Esophagus squamous epithelium (tissue), 5 donors: ENCODE measurements at regions not wholly inside any gene's neighbourhood (a gene's known extent, or its start where the extent isn't known, plus 50 kb on each side); places are given as distances from the start of the nearest gene placed in this dataset.

Experiments
- DNase-seq: peaks from one replicate; lab custom pipeline; 2025; lab: John Stamatoyannopoulos, UW
- H3K27ac ChIP-seq, 4 donors: fragments of 200-600 bp; sonication (generic); one replicate each; pipeline ENCODE4 v1.5.1; 2016 to 2019; ENCODE audit warnings: mild to moderate bottlenecking in 1 of 4
- H3K27me3 ChIP-seq, 4 donors: fragments of 200-600 bp; sonication (generic); 1 replicate in 3 of 4; 2 replicates in 1 of 4; pipeline versions ENCODE4 v1.5.1 to v1.6.0; 2017 to 2021; ENCODE audit warnings: antibody characterized with exemption in 1 of 4
- H3K36me3 ChIP-seq, 3 donors: fragments of 200-600 bp; sonication (generic); one replicate each; pipeline ENCODE4 v1.5.1; 2016 to 2019
- H3K4me1 ChIP-seq, 3 donors: fragments of 200-600 bp; sonication (generic); one replicate each; pipeline ENCODE4 v1.5.1; 2017 to 2019
- H3K4me3 ChIP-seq, 4 donors: fragments of 200-600 bp; sonication (generic); 1 replicate in 3 of 4; 2 replicates in 1 of 4; pipeline ENCODE4 v1.5.1; 2016 to 2019; ENCODE audit warnings: mild to moderate bottlenecking in 2 of 4, moderate library complexity in 1 of 4
- H3K9me3 ChIP-seq, 3 donors: fragments of 200-600 bp; sonication (generic); one replicate each; pipeline ENCODE4 v1.5.1; 2016 to 2019
- POLR2A ChIP-seq, 4 donors: fragments of 450-650 bp; IDR thresholded peaks; one replicate each; pipeline ENCODE4 v1.6.1; 2017; ENCODE audit warnings: antibody characterized with exemption in 4 of 4, mild to moderate bottlenecking in 4 of 4, moderate library complexity in 3 of 4
- WGBS, 2 donors: methylation state at CpG; one replicate each; pipeline ENCODE4 v1.1.5; 2018; 5-methylcytosine and 5-hydroxymethylcytosine counted together
- intact Hi-C: fragments of 100-400 bp; cut with DNase I; formaldehyde crosslinking; loops from one replicate; pipeline ENCODE4 v1.15.0; 2022
- TF ChIP-seq, protein P1 (sequence below), 6 experiments: fragments of 450-650 bp in 4 of 6; fragments of 200-600 bp in 2 of 6; sonication (generic) in 2 of 6; IDR thresholded peaks; one replicate each; pipeline ENCODE4 v1.5.1; 2016 to 2019; ENCODE audit warnings: antibody characterized with exemption in 6 of 6, mild to moderate bottlenecking in 4 of 6, moderate library complexity in 4 of 6
- donor health status: DM: yes; HTN: yes; CAD: no.

DNA sequence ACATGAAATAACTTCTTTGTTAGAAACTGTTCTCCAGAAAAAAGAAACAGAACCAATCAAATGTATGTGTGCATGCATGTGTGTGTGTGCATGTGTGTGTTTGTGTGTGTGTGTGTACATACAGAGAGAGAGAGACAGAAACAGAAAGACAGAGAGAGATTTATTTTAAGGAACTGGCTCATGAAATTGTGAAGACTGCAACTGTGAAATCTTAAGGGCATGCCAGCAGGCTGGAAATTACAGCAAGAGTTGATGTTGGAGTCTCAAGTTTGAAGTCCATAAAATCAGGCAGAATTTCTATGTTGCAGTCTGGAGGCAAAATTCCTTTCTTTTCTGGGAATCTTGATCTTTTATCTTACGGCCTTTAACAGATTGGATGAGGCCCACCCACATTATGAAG is 168.9 kb upstream of the CDH20 start:
- H3K4me3 ChIP-seq = no peak overlapping the region
- no peaks in the 10 kb centered on the region for H3K4me1 ChIP-seq
- intact Hi-C loops = no loop called here
- TF ChIP-seq, protein P1, sequence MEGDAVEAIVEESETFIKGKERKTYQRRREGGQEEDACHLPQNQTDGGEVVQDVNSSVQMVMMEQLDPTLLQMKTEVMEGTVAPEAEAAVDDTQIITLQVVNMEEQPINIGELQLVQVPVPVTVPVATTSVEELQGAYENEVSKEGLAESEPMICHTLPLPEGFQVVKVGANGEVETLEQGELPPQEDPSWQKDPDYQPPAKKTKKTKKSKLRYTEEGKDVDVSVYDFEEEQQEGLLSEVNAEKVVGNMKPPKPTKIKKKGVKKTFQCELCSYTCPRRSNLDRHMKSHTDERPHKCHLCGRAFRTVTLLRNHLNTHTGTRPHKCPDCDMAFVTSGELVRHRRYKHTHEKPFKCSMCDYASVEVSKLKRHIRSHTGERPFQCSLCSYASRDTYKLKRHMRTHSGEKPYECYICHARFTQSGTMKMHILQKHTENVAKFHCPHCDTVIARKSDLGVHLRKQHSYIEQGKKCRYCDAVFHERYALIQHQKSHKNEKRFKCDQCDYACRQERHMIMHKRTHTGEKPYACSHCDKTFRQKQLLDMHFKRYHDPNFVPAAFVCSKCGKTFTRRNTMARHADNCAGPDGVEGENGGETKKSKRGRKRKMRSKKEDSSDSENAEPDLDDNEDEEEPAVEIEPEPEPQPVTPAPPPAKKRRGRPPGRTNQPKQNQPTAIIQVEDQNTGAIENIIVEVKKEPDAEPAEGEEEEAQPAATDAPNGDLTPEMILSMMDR (IDR thresholded peaks at IDR 0.05) = no peak
- TF ChIP-seq POLR2A (IDR thresholded peaks at IDR 0.05) = no peak
- 60 to 86% methylated on average over 1 of the region's 1 CpG for WGBS, 2 donors
- no peaks in the 10 kb centered on the region for H3K9me3 ChIP-seq
- H3K27me3 ChIP-seq = no peaks in the 10 kb centered on the region
- no peaks in the 10 kb centered on the region for H3K36me3 ChIP-seq
- no peak for DNase-seq
- no peak overlapping the region for H3K27ac ChIP-seq

DNA sequence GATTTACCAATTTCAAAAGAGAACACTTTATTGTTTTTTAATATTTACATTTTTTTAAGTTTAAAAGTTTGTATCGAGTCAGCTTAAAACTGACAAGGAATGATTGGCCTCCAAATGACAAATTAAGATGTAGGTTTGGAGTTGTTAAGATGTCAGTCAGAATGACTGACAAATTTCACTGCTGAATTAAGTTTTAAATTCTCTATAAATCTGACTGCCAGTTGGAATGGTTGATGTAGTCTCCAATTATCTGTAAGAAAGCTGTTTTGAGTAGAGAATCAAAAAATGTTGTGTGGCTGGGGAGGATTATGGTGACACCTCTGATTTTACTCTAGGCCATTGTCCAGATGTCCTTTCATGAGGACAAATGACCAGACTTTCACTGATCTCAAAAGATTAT is 165.3 kb upstream of the CDH20 start:
- WGBS, 2 donors = 60 to 77% methylated on average over 1 of the region's 1 CpG
- no peaks in the 10 kb centered on the region for H3K4me1 ChIP-seq
- TF ChIP-seq POLR2A (IDR thresholded peaks at IDR 0.05) = no peak
- TF ChIP-seq, protein P1 (IDR thresholded peaks at IDR 0.05) = no peak
- no peak overlapping the region for H3K4me3 ChIP-seq
- no peaks in the 10 kb centered on the region for H3K27me3 ChIP-seq
- DNase-seq = no peak
- intact Hi-C loops = no loop called here
- H3K9me3 ChIP-seq = no peaks in the 10 kb centered on the region
- H3K27ac ChIP-seq = no peak overlapping the region
- H3K36me3 ChIP-seq = no peaks in the 10 kb centered on the region

DNA sequence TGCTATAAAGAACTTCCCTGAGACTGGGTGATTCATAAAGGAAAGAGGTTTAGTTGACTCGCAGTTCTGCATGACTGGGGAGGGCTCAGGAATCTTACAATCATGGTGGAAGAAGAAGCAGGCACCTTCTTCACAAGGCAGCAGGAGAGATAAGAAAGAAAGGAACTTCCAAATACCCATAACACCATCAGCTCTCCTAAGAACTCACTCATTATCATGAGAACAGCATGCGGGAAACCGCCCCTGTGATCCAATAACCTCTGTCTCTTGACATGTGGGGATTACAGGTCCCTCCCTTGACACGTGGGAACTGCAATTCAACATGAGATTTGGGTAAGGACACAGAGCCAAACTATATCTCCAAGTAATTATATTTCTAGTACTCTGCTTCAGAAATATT is 163.8 kb upstream of the CDH20 start:
- intact Hi-C loops = no loop called here

DNA sequence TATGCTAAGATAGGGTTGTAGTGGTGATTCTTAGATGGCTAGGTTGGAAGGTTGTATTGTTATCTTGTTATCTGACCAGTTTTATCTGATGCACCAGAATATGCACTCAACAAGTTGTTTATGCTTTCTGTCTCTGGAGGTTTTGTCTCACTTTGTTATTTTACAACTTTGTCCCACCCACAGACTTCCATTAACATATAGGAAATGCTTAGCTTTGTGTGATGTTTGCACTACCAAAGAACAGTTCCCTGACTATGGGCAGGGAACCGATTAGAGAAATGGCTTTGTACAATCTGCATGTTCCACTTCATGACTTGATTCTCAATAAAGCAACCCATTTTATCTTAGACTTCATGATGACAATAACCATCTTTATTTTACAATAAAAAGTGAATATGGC is 160.6 kb upstream of the CDH20 start:
- Histone ChIP-seq H3K27me3 (no peaks in the 10 kb centered on the region), H3K4me1 (no peaks in the 10 kb centered on the region), H3K27ac (no peak overlapping the region), H3K4me3 (no peak overlapping the region), H3K9me3 (no peaks in the 10 kb centered on the region), H3K36me3 (no peaks in the 10 kb centered on the region)
- TF ChIP-seq, protein P1 (IDR thresholded peaks at IDR 0.05) = no peak
- TF ChIP-seq POLR2A (IDR thresholded peaks at IDR 0.05) = no peak
- DNase-seq = no peak
- WGBS, 2 donors = 53 to 75% methylated on average over 1 of the region's 1 CpG
- intact Hi-C loops = no loop called here

More for the DNA sequence above, 163.8 kb upstream of the CDH20 start:
- no peaks in the 10 kb centered on the region for H3K27me3 ChIP-seq
- no peak overlapping the region for H3K27ac ChIP-seq
- TF ChIP-seq, protein P1 (IDR thresholded peaks at IDR 0.05) = no peak
- no peaks in the 10 kb centered on the region for H3K9me3 ChIP-seq
- H3K4me3 ChIP-seq = no peak overlapping the region
- no peaks in the 10 kb centered on the region for H3K36me3 ChIP-seq
- 65 to 67% methylated on average over 4 of the region's 4 CpGs for WGBS, 2 donors
- DNase-seq = no peak
- no peaks in the 10 kb centered on the region for H3K4me1 ChIP-seq

DNA sequence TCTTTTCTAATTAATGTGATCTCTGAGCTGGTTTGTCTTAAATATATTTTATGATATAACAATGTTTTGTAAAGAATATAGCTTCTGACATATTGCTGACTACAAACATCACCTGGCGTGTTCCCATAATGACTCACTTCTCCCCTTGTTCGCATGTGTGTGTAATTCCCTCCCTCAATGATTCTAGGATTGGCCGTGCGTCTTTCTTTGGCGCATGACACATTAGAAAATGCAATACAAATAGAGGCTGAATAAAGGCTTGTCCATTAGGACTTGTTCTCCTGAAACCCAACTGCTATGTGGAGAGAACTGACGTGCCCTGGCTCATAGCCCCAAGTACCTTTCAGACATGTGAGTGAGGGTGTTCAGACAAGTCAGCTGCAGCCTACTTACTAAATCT is 159.7 kb upstream of the CDH20 start:
- H3K4me3 ChIP-seq = no peak overlapping the region
- no peaks in the 10 kb centered on the region for H3K4me1 ChIP-seq
- no peak overlapping the region for H3K27ac ChIP-seq
- no peaks in the 10 kb centered on the region for H3K9me3 ChIP-seq
- WGBS, 2 donors = 31 to 61% methylated on average over 6 of the region's 6 CpGs
- no peaks in the 10 kb centered on the region for H3K36me3 ChIP-seq
- TF ChIP-seq, protein P1 (IDR thresholded peaks at IDR 0.05) = no peak
- no peak for TF ChIP-seq POLR2A (IDR thresholded peaks at IDR 0.05)
- H3K27me3 ChIP-seq = no peaks in the 10 kb centered on the region
- intact Hi-C loops = no loop called here
- DNase-seq = no peak
